WERI-Rb-1 (cell line): ENCODE measurements at regions not wholly inside any gene's neighbourhood (a gene's known extent, or its start where the extent isn't known, plus 50 kb on each side); places are given as distances from the start of the nearest gene placed in this dataset.
"Not testable (repeated sequence)": the region's sequence is repeated elsewhere in the genome, so short reads cannot be mapped to it uniquely, and the experiment has no call there.

Source experiments
- DNase-seq: peaks from one replicate; pipeline ENCODE4 v3.0.0-alpha.2; 2020
- H3K27ac ChIP-seq: fragments of 250-450 bp; sonication (Bioruptor Pico); 2 replicates; pipeline ENCODE4 v1.5.1; 2020; ENCODE audit warnings: mild to moderate bottlenecking, moderate library complexity
- H3K27me3 ChIP-seq: fragments of 250-450 bp; sonication (Bioruptor Pico); 2 replicates; pipeline ENCODE4 v1.5.1; 2021; ENCODE audit warnings: mild to moderate bottlenecking, low read depth, moderate library complexity; ENCODE audit not compliant: insufficient read depth, severe bottlenecking
- H3K36me3 ChIP-seq: fragments of 250-450 bp; sonication (Bioruptor Pico); 2 replicates; pipeline ENCODE4 v1.5.1; 2020; ENCODE audit warnings: mild to moderate bottlenecking, moderate library complexity
- H3K4me3 ChIP-seq: 2 replicates; pipeline ENCODE4 v1.5.1; 2011; ENCODE audit warnings: low read depth, mild to moderate bottlenecking, control low read depth, low read length
- H3K9me3 ChIP-seq: fragments of 250-450 bp; sonication (Bioruptor Pico); 2 replicates; pipeline ENCODE4 v1.5.1; 2021; ENCODE audit warnings: mild to moderate bottlenecking, moderate library complexity; ENCODE audit not compliant: severe bottlenecking
- CTCF ChIP-seq: IDR thresholded peaks from 2 replicates; pipeline ENCODE4 v1.5.1; 2011; ENCODE audit warnings: low read depth, mild to moderate bottlenecking, control low read depth, inconsistent platforms, low read length

- Histone ChIP-seq H3K27ac (no peak overlapping the region), H3K9me3 (no peaks in the 10 kb centered on the region), H3K4me3 (no peak overlapping the region), H3K27me3 (peaks cover 49% of the 10 kb centered on the region), H3K36me3 (no peaks in the 10 kb centered on the region)
- TF ChIP-seq CTCF: no peak
- DNase-seq: no peak
Observed at GRCh38 chr9:26220367-26220766, 542.1 kb upstream of the TUSC1 start.

DNA sequence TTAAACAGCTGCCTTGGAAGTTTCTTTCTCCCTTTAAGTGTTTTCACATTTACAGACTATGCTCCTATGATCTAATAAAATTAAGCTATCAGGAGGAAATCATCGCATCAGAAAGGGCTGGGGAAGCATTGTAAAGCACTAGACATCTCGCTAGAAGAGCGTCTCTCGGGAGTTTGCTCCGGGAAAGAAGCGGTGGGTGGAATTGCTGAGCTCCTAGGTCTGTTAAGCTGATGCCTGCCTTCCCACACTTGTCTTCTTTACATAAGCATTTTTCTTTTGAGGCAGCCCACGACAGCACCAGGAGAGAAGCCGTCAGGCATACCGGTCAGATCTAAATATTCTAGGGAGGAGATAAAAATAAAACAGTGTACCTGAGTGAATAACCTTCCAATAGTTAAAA, 541.7 kb upstream of the TUSC1 start:
- H3K36me3 ChIP-seq: no peaks in the 10 kb centered on the region
- DNase-seq: no peak
- H3K4me3 ChIP-seq: no peak overlapping the region
- no peak for TF ChIP-seq CTCF
- H3K27me3 ChIP-seq: peaks cover 48% of the 10 kb centered on the region
- H3K9me3 ChIP-seq: no peaks in the 10 kb centered on the region
- no peak overlapping the region for H3K27ac ChIP-seq

DNA sequence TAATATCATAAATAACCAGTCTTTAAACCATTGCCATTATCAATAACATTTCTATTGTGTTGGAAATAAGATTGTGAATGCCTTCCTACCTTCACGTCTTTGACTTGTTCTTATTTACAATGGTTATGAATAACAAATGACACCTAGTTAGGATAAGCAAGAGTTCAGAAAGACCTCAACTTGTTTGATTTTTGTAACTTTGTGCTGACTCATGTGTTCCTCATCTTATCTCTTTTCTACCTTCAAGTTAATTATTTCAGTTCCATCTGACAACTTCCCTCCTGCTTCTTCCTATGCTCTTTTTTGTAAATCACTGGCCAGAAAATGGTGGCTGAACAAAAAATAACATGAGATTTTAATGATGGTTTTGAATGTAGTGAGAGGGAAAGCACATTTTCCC, 538.5 kb upstream of the TUSC1 start:
- Histone ChIP-seq H3K4me3 (no peak overlapping the region), H3K36me3 (no peaks in the 10 kb centered on the region), H3K27me3 (peaks cover 46% of the 10 kb centered on the region), H3K27ac (no peak overlapping the region), H3K9me3 (no peaks in the 10 kb centered on the region)
- no peak for TF ChIP-seq CTCF
- DNase-seq: no peak

- H3K27ac ChIP-seq, H3K4me3 ChIP-seq, H3K9me3 ChIP-seq, DNase-seq, H3K36me3 ChIP-seq: not testable (repeated sequence)
- peaks cover 56% of the 10 kb centered on the region for H3K27me3 ChIP-seq
Observed at GRCh38 chr9:26214713-26215444, 536.6 kb upstream of the TUSC1 start.

DNA sequence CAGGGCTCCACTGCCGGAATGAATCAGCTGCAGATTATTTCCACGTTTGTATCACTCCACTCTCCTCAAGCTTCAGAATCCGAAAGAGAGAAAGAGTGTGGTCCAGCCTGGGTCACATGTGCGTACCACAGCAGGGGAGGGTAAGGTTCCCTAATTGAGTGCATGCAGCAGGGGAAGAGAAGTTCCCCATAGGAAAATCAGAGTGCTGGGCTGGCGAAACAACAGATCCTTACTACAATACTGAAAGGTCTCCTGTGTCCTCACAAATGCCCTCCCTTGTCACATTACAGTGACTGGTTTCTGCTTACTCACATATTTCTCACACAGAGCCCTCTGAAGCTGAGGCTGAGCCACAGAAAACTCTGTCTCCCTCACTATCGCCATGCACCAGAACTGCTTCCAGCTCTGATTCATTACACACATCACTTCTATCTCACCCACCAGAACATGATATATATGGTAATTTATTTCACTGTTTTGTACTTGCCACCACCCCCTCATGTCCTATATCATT, 532.2 kb upstream of the TUSC1 start:
- no peak for DNase-seq
- Histone ChIP-seq H3K27me3 (peaks cover 33% of the 10 kb centered on the region), H3K27ac (no peak overlapping the region), H3K36me3 (no peaks in the 10 kb centered on the region), H3K9me3 (no peaks in the 10 kb centered on the region), H3K4me3 (no peak overlapping the region)
- no peak for TF ChIP-seq CTCF

DNA sequence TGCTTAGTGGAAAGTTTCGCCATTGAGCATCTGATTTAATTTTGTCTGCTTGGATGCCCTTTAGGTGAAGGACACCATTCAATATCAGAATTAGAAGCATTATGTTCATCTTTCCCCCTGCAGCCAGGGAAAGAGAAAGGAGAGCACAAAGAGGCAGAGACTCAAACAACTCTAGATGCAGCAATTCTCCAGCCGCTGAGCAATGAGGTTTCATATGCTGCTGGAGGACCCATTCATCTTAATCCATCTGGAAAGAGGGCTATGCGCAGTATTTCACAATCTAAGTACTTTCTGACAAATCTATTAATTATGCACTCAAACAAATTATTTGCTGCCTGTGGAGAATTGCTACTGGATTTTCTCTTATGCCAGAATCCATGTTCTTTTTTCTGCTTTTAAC, 527.0 kb upstream of the TUSC1 start:
- no peak for TF ChIP-seq CTCF
- DNase-seq: no peak
- H3K27me3 ChIP-seq: peaks cover 15% of the 10 kb centered on the region
- no peaks in the 10 kb centered on the region for H3K9me3 ChIP-seq
- H3K4me3 ChIP-seq: no peak overlapping the region
- H3K27ac ChIP-seq: no peak overlapping the region
- H3K36me3 ChIP-seq: no peaks in the 10 kb centered on the region
